ENCODE measurements at regions not wholly inside any gene's neighbourhood (a gene's known extent, or its start where the extent isn't known, plus 50 kb on each side); places are given as distances from the start of the nearest gene placed in this dataset.
"Not testable (repeated sequence)": the region's sequence is repeated elsewhere in the genome, so short reads cannot be mapped to it uniquely, and the experiment has no call there.

DNA sequence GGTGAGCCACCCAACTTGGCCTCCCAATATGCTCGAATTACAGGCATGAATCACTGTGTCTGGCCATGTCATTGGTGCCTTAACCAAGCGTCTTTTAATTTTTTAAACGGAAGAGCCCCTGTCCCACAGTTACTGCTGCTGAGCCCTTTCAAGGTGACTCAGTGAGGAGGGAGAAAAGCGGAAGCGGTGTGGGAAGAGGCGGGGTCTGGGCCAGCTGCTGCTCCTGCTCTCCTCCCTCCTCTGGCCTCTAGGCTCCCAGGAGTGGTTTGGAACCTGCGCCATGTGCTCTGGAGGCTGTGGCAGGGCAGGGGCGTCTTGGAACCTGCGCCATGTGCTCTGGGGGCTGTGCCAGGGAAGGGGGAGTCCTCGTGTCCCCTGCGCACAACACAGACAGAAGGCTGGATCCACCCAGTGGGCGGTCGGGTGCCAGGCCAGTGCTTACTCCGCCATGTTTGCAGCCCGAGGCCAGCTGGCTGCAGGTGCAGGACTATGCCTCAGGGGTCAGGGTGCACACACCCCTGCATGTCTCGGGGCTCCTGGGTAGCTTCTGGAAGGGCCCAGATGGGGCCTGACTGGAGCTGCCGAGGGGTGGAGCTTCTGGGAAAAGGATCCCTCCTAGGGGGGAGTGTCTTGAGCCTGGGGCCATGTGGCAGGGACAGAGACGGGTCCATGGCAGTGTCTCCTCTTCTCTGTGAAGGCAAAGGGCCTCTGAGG lies 171.8 kb downstream of the ADRA2C start:
- H3F3A ChIP-seq (replicated peaks; ENCODE audit: insufficient read depth); H3K27ac ChIP-seq (ENCODE audit: low read depth in 2 of 2, low read length in 1 of 2); H3K4me1 ChIP-seq (ENCODE audit: control insufficient read depth in 1 of 2, insufficient read depth in 2 of 2, low read depth in 1 of 2, low read length in 1 of 2); H3K9me2 ChIP-seq; H3K27me3 ChIP-seq (ENCODE audit: insufficient read depth); H3K79me2 ChIP-seq (ENCODE audit: insufficient read depth); H3K9ac ChIP-seq; H3K4me2 ChIP-seq; H3K36me3 ChIP-seq (replicated peaks in 1 of 2; ENCODE audit: control insufficient read depth in 1 of 2, insufficient read depth in 2 of 2, low read length in 1 of 2); POLR2A ChIA-PET; H3K9me3 ChIP-seq; DNase-seq; CTCF ChIA-PET; H3K4me3 ChIP-seq (ENCODE audit: low read depth in 2 of 2, low read length in 1 of 2); H2AFZ ChIP-seq (ENCODE audit: low read depth); H4K20me1 ChIP-seq (ENCODE audit: insufficient read depth): not testable (repeated sequence)
- 63% methylated on average over 8 of the region's 18 CpGs for WGBS (ENCODE audit: low lambda C conversion rate)

DNA sequence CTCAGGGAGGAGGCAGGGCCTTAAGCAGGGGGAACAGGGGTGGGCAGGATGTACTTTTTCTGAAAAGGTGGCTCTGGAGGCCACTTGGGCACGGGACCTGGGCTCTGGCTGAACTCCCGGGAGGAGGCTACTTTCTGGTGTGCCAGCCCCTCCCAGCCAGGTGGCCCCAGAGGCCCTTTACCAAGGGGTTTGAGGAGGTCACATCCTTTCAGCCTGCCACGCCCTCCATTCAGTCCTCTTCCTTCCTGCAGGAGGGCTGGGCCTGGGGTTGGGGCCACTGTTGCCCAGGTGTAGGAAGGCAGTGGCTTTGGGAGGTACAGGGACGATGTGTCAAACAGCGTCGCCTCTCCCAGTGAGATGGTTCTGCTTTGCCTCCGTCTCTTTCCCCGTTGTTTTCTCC lies 172.5 kb downstream of the ADRA2C start:
- 88% methylated on average over 6 of the region's 8 CpGs for WGBS (ENCODE audit: low lambda C conversion rate)
- H3K9me3 ChIP-seq; H2AFZ ChIP-seq (ENCODE audit: low read depth); H3K4me1 ChIP-seq (ENCODE audit: control insufficient read depth in 1 of 2, insufficient read depth in 2 of 2, low read depth in 1 of 2, low read length in 1 of 2); DNase-seq; H3K4me2 ChIP-seq; POLR2A ChIA-PET; H3K27me3 ChIP-seq (ENCODE audit: insufficient read depth); H3K36me3 ChIP-seq (replicated peaks in 1 of 2; ENCODE audit: control insufficient read depth in 1 of 2, insufficient read depth in 2 of 2, low read length in 1 of 2); CTCF ChIA-PET; H3K27ac ChIP-seq (ENCODE audit: low read depth in 2 of 2, low read length in 1 of 2); H4K20me1 ChIP-seq (ENCODE audit: insufficient read depth); H3K79me2 ChIP-seq (ENCODE audit: insufficient read depth); H3F3A ChIP-seq (replicated peaks; ENCODE audit: insufficient read depth); H3K4me3 ChIP-seq (ENCODE audit: low read depth in 2 of 2, low read length in 1 of 2); H3K9me2 ChIP-seq; H3K9ac ChIP-seq: not testable (repeated sequence)

DNA sequence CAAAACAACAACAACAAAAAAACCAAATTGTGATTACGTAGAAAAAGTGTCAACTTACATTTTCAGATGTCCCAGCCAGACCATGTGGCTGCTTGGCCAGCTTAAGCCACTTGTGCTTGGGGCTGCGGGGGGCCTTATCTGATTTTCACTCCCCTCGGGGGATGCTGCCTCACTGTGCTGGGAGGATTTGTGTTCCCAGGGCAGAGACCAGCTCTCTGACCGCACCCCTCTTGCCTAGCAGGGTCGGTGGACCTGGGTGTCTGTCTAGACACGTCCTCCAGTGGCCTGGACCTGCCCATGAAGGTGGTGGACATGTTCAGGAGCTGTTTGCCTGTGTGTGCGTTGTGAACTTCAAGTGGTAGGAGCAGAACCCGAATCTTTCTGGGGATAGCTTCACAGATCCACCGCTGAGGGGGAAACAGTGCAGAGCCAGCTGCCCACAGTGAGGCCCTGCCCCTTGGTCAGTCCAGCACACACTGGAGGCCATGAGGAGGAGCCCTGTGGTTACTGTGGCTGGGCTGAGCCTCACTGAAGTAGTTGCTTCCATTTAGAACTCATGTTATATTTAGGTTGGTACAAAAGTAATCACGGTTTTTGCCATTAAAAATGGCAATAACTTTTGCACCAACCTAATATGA lies 173.9 kb downstream of the ADRA2C start:
- H3K36me3 ChIP-seq (replicated peaks in 1 of 2; ENCODE audit: control insufficient read depth in 1 of 2, insufficient read depth in 2 of 2, low read length in 1 of 2); POLR2A ChIA-PET; H4K20me1 ChIP-seq (ENCODE audit: insufficient read depth); H3K27ac ChIP-seq (ENCODE audit: low read depth in 2 of 2, low read length in 1 of 2); H3K4me3 ChIP-seq (ENCODE audit: low read depth in 2 of 2, low read length in 1 of 2); H3K79me2 ChIP-seq (ENCODE audit: insufficient read depth); H3K27me3 ChIP-seq (ENCODE audit: insufficient read depth); H3K4me1 ChIP-seq (ENCODE audit: control insufficient read depth in 1 of 2, insufficient read depth in 2 of 2, low read depth in 1 of 2, low read length in 1 of 2); H3K9me2 ChIP-seq; H3K9me3 ChIP-seq; H3K9ac ChIP-seq; H3F3A ChIP-seq (replicated peaks; ENCODE audit: insufficient read depth); H2AFZ ChIP-seq (ENCODE audit: low read depth); H3K4me2 ChIP-seq; DNase-seq: not testable (repeated sequence)
- WGBS (ENCODE audit: low lambda C conversion rate): 54% methylated on average over 4 of the region's 10 CpGs
- CTCF ChIA-PET: interaction anchor here (0.9 to 1.4 kb wide), 2 partner anchors 59 to 154 kb away, joined by 3 to 4 read pairs; no protein-coding TSS in a partner anchor

DNA sequence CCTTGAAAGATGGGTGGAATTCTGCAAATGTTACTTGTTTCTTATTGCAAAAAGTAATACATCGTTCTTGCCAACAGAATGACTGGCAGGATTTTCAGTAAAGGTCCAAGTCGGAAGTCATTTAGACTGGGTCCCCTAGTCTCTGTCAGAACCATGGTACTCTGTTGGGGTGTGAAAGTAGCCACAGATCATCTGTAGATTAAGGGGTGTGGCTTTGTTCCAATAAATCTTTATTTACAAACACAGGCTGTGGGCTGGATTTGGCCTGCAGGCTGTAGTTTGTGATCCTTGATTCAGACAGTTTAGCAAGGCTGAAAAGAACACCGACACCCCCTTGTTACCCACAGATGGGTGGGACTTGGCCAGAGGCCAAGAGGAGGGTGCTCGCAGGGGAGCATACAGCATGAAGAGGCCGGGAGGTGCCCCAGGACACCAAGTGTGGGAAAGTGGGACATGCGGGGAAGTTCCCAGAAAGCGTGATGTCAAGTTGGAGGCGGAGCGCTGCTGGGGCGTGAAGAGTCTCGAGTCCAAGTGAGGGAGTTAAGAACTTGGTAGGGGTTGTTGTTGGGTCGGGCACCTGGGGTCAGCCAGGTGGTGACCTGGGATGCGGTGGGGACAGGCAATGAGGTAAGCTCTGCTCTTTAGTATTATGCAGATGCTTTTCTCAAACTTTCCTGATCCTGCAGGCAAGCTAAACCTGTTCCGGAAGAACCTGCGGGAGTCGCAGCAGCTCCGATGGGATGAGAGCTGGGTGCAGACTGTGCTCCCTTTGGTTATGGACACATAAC lies 175.7 kb downstream of the ADRA2C start:
- H3K27ac ChIP-seq (ENCODE audit: low read depth in 2 of 2, low read length in 1 of 2); H3K4me1 ChIP-seq (ENCODE audit: control insufficient read depth in 1 of 2, insufficient read depth in 2 of 2, low read depth in 1 of 2, low read length in 1 of 2); H3K9me2 ChIP-seq; H3K36me3 ChIP-seq (replicated peaks in 1 of 2; ENCODE audit: control insufficient read depth in 1 of 2, insufficient read depth in 2 of 2, low read length in 1 of 2); H3K9me3 ChIP-seq; H3F3A ChIP-seq (replicated peaks; ENCODE audit: insufficient read depth); H3K4me3 ChIP-seq (ENCODE audit: low read depth in 2 of 2, low read length in 1 of 2); H3K79me2 ChIP-seq (ENCODE audit: insufficient read depth); H2AFZ ChIP-seq (ENCODE audit: low read depth); H3K27me3 ChIP-seq (ENCODE audit: insufficient read depth); DNase-seq; H4K20me1 ChIP-seq (ENCODE audit: insufficient read depth); POLR2A ChIA-PET; H3K9ac ChIP-seq; H3K4me2 ChIP-seq: not testable (repeated sequence)
- 70% methylated on average over 12 of the region's 17 CpGs for WGBS (ENCODE audit: low lambda C conversion rate)
- CTCF ChIA-PET: interaction anchor here (0.7 to 3.5 kb wide), 12 partner anchors 10 to 194 kb away, joined by 3 to 13 read pairs (median 4); partner anchors contain the start of gene ADRA2C
